22Rv1 (cell line): ENCODE measurements at regions not wholly inside any gene's neighbourhood (a gene's known extent, or its start where the extent isn't known, plus 50 kb on each side); places are given as distances from the start of the nearest gene placed in this dataset.
"Not testable (repeated sequence)": the region's sequence is repeated elsewhere in the genome, so short reads cannot be mapped to it uniquely, and the experiment has no call there.

ENCODE experiments used
- ZFX ChIP-seq: fragments of 450-650 bp; IDR thresholded peaks from 2 replicates; pipeline ENCODE4 v1.6.1; 2017; ENCODE audit warnings: antibody characterized with exemption, borderline replicate concordance
- TF ChIP-seq, protein P1 (sequence below): fragments of 450-650 bp; IDR thresholded peaks from 2 replicates; pipeline ENCODE4 v1.5.1; 2017; ENCODE audit warnings: mild to moderate bottlenecking

DNA sequence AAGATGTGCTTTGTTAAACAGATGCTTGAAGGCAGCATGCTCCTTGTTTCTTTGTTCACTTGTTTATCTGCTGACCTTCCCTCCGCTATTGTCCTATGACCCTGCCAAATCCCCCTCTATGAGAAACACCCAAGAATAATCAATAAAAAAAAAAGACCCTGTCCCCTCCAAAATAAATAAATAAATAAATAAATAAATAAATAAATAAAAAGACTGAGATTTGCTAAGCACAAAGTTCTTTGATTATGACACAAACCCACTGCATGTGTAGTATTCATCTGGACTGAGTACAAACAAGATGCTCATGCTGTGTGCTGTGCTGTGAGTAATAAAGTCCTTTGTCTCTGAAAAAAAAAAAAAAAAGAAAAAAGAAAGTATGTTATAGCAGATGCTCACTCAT is 851.1 kb upstream of the DEFB115 start:
- TF ChIP-seq, protein P1, sequence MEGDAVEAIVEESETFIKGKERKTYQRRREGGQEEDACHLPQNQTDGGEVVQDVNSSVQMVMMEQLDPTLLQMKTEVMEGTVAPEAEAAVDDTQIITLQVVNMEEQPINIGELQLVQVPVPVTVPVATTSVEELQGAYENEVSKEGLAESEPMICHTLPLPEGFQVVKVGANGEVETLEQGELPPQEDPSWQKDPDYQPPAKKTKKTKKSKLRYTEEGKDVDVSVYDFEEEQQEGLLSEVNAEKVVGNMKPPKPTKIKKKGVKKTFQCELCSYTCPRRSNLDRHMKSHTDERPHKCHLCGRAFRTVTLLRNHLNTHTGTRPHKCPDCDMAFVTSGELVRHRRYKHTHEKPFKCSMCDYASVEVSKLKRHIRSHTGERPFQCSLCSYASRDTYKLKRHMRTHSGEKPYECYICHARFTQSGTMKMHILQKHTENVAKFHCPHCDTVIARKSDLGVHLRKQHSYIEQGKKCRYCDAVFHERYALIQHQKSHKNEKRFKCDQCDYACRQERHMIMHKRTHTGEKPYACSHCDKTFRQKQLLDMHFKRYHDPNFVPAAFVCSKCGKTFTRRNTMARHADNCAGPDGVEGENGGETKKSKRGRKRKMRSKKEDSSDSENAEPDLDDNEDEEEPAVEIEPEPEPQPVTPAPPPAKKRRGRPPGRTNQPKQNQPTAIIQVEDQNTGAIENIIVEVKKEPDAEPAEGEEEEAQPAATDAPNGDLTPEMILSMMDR: not testable (repeated sequence)
- not testable (repeated sequence) for TF ChIP-seq ZFX
